Left hindlimb (tissue), 1 donor: ENCODE measurements at regions not wholly inside any gene's neighbourhood (a gene's known extent, or its start where the extent isn't known, plus 50 kb on each side); places are given as distances from the start of the nearest gene placed in this dataset.

Experiments used
- DNase-seq: peaks from one replicate; pipeline ENCODE4 v3.0.0-alpha.2; 2018

DNA sequence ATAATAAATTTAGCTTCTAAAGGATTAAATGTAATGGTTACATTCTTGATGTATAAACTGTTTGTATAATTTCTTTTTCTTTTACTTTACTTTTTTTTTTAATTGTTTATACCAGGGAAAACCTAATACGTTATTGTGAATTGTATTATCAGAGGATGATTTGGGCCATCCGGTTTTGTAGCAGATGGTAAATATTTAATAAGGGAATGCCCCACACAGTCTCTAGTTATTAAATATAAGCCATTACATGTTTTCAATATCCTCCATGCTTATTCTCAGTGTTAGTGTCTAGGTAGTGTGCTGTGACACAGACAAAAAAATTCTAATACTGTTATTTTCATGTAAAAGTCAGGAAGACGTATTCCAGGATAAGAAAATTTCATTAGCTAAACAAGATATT lies 553.9 kb downstream of the ZNF804A start:
- DNase-seq, result no peak

- no peak for DNase-seq
Observed at GRCh38 chr2:185161701-185162100, 563.4 kb downstream of the ZNF804A start.

DNA sequence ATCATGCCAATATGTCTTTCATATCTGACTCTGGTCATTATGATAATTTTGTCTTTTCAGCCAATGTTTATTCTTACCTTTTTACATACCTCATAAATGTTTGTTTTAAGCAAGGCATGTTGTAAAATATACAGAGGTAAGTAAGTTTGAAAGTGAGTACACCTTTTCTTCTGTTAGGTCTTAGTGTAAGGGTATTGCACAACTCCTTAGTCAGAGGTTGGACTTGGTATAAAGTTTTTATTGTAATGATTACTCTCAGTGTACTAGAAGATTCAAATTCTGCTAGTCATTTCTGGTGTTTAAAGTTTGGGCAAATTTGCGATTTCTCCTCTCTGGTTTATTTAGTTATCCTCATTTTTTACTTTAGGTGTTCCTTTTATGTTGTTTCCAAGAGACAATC lies 564.3 kb upstream of the FSIP2 start:
- no peak for DNase-seq

GRCh38 chr2:185179743-185180142 lies 558.9 kb upstream of the FSIP2 start:
- no peak for DNase-seq

DNA sequence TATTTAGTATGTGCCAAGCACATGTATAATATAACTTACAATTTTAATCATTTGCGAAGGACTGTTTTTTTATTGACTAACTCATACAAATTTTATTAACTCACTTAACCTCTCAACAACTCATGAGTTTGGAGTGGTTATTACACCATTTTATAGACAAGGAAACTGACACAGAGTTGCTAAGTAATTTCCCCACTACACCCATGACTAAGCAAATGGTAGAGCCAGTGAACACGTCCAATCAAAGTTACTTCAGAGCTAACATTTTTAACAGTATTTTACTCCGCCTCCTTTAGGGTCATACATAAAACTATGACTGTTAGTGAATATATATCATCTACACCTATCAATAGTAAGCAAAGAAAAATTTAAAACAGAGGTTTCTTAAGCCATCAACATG lies 556.7 kb upstream of the FSIP2 start:
- DNase-seq, result no peak

GRCh38 chr2:185185044-185185443 lies 553.6 kb upstream of the FSIP2 start:
- no peak for DNase-seq

DNA sequence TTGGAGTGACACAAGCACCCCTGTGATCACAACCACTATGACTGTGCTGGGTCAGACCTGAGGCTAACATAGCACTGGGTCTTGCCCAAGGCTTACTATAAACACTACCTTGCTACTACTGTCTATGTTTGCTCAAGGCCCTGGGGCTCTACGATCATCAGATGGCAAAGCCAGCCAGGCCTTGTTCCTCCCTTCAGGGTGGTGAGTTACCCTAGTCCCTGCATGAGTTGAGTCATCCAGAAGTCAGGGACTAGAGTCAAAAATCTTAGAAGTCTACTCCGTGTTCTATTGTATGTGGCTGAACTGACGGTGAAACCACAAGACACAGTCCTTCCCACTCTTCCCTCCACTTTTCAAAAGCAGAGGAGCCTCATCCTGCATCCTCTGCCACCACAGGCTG lies 551.2 kb upstream of the FSIP2 start:
- no peak for DNase-seq

- no peak for DNase-seq
Observed at GRCh38 chr2:185188656-185189055, 549.9 kb upstream of the FSIP2 start.

GRCh38 chr2:185201063-185201462 lies 537.5 kb upstream of the FSIP2 start:
- no peak for DNase-seq

GRCh38 chr2:185202381-185202780 lies 536.2 kb upstream of the FSIP2 start:
- no peak for DNase-seq

- no peak for DNase-seq
Observed at GRCh38 chr2:185202945-185203528, 535.6 kb upstream of the FSIP2 start.

- DNase-seq, result no peak
Observed at GRCh38 chr2:185208261-185208660, 530.3 kb upstream of the FSIP2 start.

DNA sequence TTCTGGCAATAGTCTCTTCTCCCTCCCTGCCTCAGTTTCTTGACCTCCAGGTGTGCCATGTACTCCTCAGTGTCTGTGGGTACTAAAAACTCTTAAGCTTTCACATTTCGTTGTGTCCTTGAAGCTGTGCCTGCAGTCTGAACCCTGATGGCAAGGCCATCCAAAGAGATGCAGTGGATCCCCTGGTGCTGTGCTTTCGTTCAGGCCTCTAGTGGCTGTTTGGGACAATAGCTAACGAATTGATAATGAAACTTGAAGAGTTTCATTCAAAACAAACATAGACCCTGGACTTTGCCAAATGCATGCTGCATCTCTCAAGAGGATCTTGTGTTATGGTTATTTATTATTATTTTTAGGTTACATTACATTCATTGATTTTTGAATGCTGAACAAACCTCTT lies 523.1 kb upstream of the FSIP2 start:
- no peak for DNase-seq

DNA sequence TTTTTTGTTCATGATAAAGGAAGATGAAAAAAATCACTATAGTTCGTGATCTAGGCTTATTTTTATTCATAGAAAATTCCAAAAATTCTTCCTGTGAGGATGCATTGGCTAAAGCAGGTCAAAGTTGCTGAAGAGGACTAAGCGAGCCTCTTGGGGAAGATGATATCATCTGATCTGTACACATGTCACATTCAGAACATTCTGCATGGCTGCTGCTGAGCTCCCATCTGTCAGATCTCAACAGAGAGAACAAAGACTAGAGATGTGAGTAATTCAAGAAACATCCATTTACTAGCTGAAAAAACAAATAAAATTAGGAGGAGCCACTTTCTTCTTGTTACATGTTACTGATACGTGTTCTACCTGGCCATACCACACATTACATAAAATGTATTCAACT lies 518.6 kb upstream of the FSIP2 start:
- no peak for DNase-seq

DNA sequence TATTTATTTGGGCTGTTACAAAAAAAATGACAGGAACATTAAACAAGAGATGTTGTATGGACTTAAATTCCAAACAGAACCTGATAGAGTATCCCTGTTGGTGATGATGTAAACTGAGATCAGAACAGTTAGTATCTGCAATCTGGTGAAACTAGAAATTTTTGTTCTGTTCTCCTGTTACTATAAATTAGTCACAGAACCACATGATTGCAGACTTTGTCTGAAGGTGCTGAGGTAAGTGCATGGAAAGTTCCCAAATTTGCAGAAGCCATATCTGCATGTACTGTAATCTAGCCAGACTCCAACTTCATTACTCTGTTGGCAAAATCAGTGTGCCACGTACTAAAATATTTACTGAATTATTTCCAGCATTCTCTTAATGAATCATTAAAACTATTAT lies 516.3 kb upstream of the FSIP2 start:
- DNase-seq, result no peak

DNA sequence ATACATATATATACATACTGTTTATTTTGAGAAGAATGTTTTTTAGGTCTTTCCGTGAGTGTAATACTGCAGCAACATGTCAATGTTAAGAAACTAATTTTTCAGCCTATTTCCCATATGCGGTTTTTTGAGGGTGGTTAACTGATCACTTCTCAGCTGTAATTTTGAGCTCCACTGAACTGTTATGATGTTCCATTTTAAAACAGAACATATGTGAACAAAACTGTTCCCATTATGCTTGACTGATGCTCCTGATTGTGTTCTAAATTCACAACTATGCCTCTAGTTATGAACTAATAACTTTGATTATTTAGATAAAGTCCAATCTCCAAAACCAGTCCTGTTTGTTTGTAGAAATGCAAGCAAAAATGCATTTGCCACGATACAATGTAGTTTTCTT lies 511.2 kb upstream of the FSIP2 start:
- no peak for DNase-seq

- no peak for DNase-seq
Observed at GRCh38 chr2:185239491-185239890, 499.1 kb upstream of the FSIP2 start.

GRCh38 chr2:185240796-185241195 lies 497.8 kb upstream of the FSIP2 start:
- DNase-seq, result no peak

GRCh38 chr2:185241556-185241955 lies 497.0 kb upstream of the FSIP2 start:
- no peak for DNase-seq

DNA sequence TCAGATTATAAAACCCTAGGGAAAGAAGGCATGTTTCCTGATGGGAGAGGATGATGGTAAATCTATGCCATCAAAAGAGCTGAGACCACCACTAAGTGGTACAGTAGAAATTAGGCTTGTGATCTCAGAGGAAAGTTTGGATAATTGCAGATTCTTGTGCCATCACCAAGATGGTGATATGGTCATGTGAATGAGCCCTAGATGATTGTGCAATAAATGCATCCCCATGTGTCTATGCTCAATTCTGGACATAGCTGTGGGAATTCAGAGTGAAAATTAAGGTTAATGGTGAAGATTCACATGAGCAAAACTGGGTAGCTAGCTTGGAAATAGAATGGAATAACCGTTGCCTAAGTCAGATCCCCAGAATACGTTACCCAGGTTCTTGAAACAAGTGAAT lies 496.1 kb upstream of the FSIP2 start:
- no peak for DNase-seq

DNA sequence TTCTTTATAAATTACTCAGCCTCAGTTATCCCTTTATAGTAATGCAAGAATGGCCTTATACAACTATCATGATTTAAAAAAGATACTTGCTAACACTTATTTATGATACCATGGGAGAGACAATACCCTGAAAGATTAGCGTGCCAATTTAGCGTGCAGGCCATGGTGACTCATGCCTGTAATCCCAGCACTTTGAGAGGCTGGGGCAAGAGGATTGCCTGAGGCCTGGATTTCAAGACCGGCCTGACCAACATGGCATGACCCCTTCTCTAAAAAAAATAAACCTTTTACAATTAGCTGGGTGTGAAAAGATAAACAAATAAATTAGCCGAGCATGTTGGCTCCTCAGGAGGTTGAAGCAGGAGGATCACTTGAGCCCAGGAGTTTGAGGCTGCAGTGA lies 493.4 kb upstream of the FSIP2 start:
- no peak for DNase-seq

GRCh38 chr2:185245806-185246205 lies 492.8 kb upstream of the FSIP2 start:
- peak; percentile 28 for DNase-seq

- DNase-seq, result no peak
Observed at GRCh38 chr2:185246717-185247116, 491.9 kb upstream of the FSIP2 start.

DNA sequence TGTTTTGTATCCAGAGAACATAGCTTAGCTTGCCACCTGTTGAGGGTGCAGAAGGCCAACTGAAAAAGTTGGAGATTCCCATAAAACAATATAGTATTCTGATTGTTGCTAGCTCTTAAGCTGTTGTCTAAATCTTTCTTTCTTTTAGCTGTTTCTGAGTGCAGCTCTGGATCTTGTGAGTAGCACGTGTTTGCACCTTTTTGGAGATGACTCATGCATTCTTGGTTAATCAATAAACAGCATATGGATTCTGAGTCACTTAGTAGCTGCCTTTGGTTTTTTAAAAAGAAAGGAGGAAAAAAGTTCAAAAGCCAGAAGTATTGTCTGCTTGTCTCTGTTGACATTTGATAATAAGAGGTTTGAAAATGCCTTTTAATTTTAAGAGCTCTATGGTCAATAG lies 483.0 kb upstream of the FSIP2 start:
- DNase-seq, result no peak

- no peak for DNase-seq
Observed at GRCh38 chr2:185265747-185266146, 472.9 kb upstream of the FSIP2 start.

GRCh38 chr2:185268651-185269050 lies 470.0 kb upstream of the FSIP2 start:
- no peak for DNase-seq
